A172 (cell line): ENCODE measurements at regions not wholly inside any gene's neighbourhood (a gene's known extent, or its start where the extent isn't known, plus 50 kb on each side); places are given as distances from the start of the nearest gene placed in this dataset.
"Not testable (repeated sequence)": the region's sequence is repeated elsewhere in the genome, so short reads cannot be mapped to it uniquely, and the experiment has no call there.

Experiments used
- DNase-seq: peaks from one replicate; pipeline ENCODE4 v3.0.0-alpha.2; 2015; ENCODE audit warnings: low spot score

- no peak for DNase-seq
Measured at GRCh38 chr3:164113371-164114332, 964.6 kb downstream of the SI start.

- DNase-seq, result no peak
Measured at GRCh38 chr3:164096352-164096751, 981.9 kb downstream of the SI start.

GRCh38 chr3:164095949-164096348, 982.3 kb downstream of the SI start:
- no peak for DNase-seq

- no peak for DNase-seq
Measured at GRCh38 chr3:164095279-164095678, 983.0 kb downstream of the SI start.

GRCh38 chr3:164094546-164094945, 983.8 kb downstream of the SI start:
- DNase-seq, result peak; percentile 13

GRCh38 chr3:164080208-164080607, 998.1 kb downstream of the SI start:
- DNase-seq, result no peak

- DNase-seq, result no peak
Measured at GRCh38 chr3:164064298-164064697, 1014.0 kb downstream of the SI start.

- no peak for DNase-seq
Measured at GRCh38 chr3:164060923-164061322, 1017.4 kb downstream of the SI start.

- no peak for DNase-seq
Measured at GRCh38 chr3:164049847-164050246, 1028.4 kb downstream of the SI start.

- no peak for DNase-seq
Measured at GRCh38 chr3:164048451-164048850, 1029.8 kb downstream of the SI start.

GRCh38 chr3:164040991-164041390, 1037.3 kb downstream of the SI start:
- DNase-seq, result peak; percentile 20

- DNase-seq, result no peak
Measured at GRCh38 chr3:164030194-164030593, 1048.1 kb downstream of the SI start.

- DNase-seq, result peak; percentile 9
Measured at GRCh38 chr3:164024786-164025185, 1053.5 kb downstream of the SI start.

- DNase-seq, result no peak
Measured at GRCh38 chr3:164023480-164023879, 1054.8 kb downstream of the SI start.

- DNase-seq, result no peak
Measured at GRCh38 chr3:164018500-164018899, 1059.8 kb downstream of the SI start.

- DNase-seq, result no peak
Measured at GRCh38 chr3:164007765-164008164, 1070.5 kb downstream of the SI start.

GRCh38 chr3:164004205-164004604, 1074.1 kb downstream of the SI start:
- DNase-seq, result no peak

- DNase-seq, result not testable (repeated sequence)
Measured at GRCh38 chr3:164003016-164003415, 1075.3 kb downstream of the SI start.

GRCh38 chr3:163983940-163984339, 1094.4 kb downstream of the SI start:
- DNase-seq, result no peak

- DNase-seq, result no peak
Measured at GRCh38 chr3:163971861-163972260, 1106.4 kb downstream of the SI start.

- no peak for DNase-seq
Measured at GRCh38 chr3:163957072-163957471, 1121.2 kb downstream of the SI start.

- no peak for DNase-seq
Measured at GRCh38 chr3:163953526-163953925, 1124.8 kb downstream of the SI start.

GRCh38 chr3:163952499-163952898, 1125.8 kb downstream of the SI start:
- DNase-seq, result no peak
